ENCODE measurements at regions not wholly inside any gene's neighbourhood (a gene's known extent, or its start where the extent isn't known, plus 50 kb on each side); places are given as distances from the start of the nearest gene placed in this dataset.

- Histone ChIP-seq H3K4me2 (ENCODE audit: low read depth, low read length) (no peak overlapping the region), H3K9me3 (ENCODE audit: low read length) (peaks cover 64% of the 10 kb centered on the region), H3K79me2 (ENCODE audit: insufficient read depth, low read length) (no peaks in the 10 kb centered on the region), H2AFZ (ENCODE audit: low read length) (no peak overlapping the region), H3K4me3 (replicated peaks in 1 of 3; ENCODE audit: insufficient read depth in 1 of 3, low read depth in 2 of 3, low read length in 3 of 3) (no peak overlapping the region), H3K27ac (ENCODE audit: extremely low read length, insufficient read depth, low read length) (no peak overlapping the region), H3K4me1 (ENCODE audit: insufficient read depth, low read length) (no peaks in the 10 kb centered on the region), H4K20me1 (ENCODE audit: insufficient read depth, low read length) (no peaks in the 10 kb centered on the region), H3K9ac (ENCODE audit: insufficient read depth, low read depth, low read length) (no peak overlapping the region), H3K36me3 (replicated peaks in 1 of 2; ENCODE audit: control insufficient read depth in 1 of 2, insufficient read depth in 2 of 2, low read length in 2 of 2) (no peaks in the 10 kb centered on the region), H3K27me3 (ENCODE audit: control insufficient read depth in 1 of 2, insufficient read depth in 2 of 2, low read length in 2 of 2) (no peaks in the 10 kb centered on the region)
- DNase-seq (ENCODE audit: low spot score) (no peak), FAIRE-seq (no peak), ATAC-seq (no peak)
- BruUV-seq (replicated peaks) = no TSS peak
- TF ChIP-seq KAT2B (IDR thresholded peaks at IDR 0.05; ENCODE audit: borderline replicate concordance, low read depth, low read length) = no peak
- no peak for TF ChIP-seq MBD4 (IDR thresholded peaks at IDR 0.05; ENCODE audit: borderline replicate concordance, low read length)
- no peak for TF ChIP-seq CREB3 (CRISPR knock-in tag; IDR thresholded peaks at IDR 0.05)
- no peak for TF ChIP-seq NCOA1 (CRISPR knock-in tag; IDR thresholded peaks at IDR 0.05)
- no peak for TF ChIP-seq TRIM22 (IDR thresholded peaks at IDR 0.05)
- TF ChIP-seq FIP1L1 (IDR thresholded peaks at IDR 0.05; ENCODE audit: borderline replicate concordance, insufficient read depth, low read depth, low read length) = no peak
- no peak for TF ChIP-seq FOSL2 (CRISPR knock-in tag; IDR thresholded peaks at IDR 0.05)
- TF ChIP-seq GMEB1 (CRISPR knock-in tag; IDR thresholded peaks at IDR 0.05; ENCODE audit: borderline replicate concordance) = no peak
- no peak for TF ChIP-seq ZNF557 (CRISPR knock-in tag; IDR thresholded peaks at IDR 0.05)
- TF ChIP-seq ZNF280D (CRISPR knock-in tag; IDR thresholded peaks at IDR 0.05) = no peak
- in situ Hi-C loops (cut with HindIII; ENCODE audit: extremely low pct_ligation_motif_present, low pct_unique_long_range_greater_than_20kb) (no loop called here), intact Hi-C loops (cut with micrococcal nuclease; ENCODE audit: unreplicated experiment) (no loop called here)
- POLR2A ChIA-PET = no interaction called here
- CTCF ChIA-PET (ENCODE audit: low intra/inter-chr PET ratio, low total read pairs) = no interaction called here
Measured at GRCh38 chr6:9365378-9365777, 930.0 kb upstream of the SLC35B3 start.

All from HepG2 (cell line).